EH (cell line): ENCODE measurements at regions not wholly inside any gene's neighbourhood (a gene's known extent, or its start where the extent isn't known, plus 50 kb on each side); places are given as distances from the start of the nearest gene placed in this dataset.
"Not testable (repeated sequence)": the region's sequence is repeated elsewhere in the genome, so short reads cannot be mapped to it uniquely, and the experiment has no call there.

Experiments used
- DNase-seq: peaks from one replicate; pipeline ENCODE4 v3.0.0-alpha.2; 2015; ENCODE audit warnings: low read depth

- DNase-seq: no peak
Measured at GRCh38 chr9:80763536-80763935, 925.8 kb downstream of the TLE1 start.

GRCh38 chr9:80755586-80755985 lies 933.8 kb downstream of the TLE1 start:
- no peak for DNase-seq

- not testable (repeated sequence) for DNase-seq
Measured at GRCh38 chr9:80747056-80747455, 942.3 kb downstream of the TLE1 start.

GRCh38 chr9:80732506-80732905 lies 956.8 kb downstream of the TLE1 start:
- no peak for DNase-seq

GRCh38 chr9:80720579-80720978 lies 968.8 kb downstream of the TLE1 start:
- DNase-seq: no peak

- no peak for DNase-seq
Measured at GRCh38 chr9:80707120-80707519, 982.2 kb downstream of the TLE1 start.

GRCh38 chr9:80701061-80701460 lies 988.3 kb downstream of the TLE1 start:
- DNase-seq: no peak

GRCh38 chr9:80699511-80699998 lies 989.8 kb downstream of the TLE1 start:
- no peak for DNase-seq

GRCh38 chr9:80698725-80699410 lies 990.5 kb downstream of the TLE1 start:
- DNase-seq: no peak

- DNase-seq: no peak
Measured at GRCh38 chr9:80692751-80693150, 996.6 kb downstream of the TLE1 start.

- DNase-seq: no peak
Measured at GRCh38 chr9:80691229-80691628, 998.1 kb downstream of the TLE1 start.

- DNase-seq: no peak
Measured at GRCh38 chr9:80690349-80690939, 998.9 kb downstream of the TLE1 start.

- DNase-seq: no peak
Measured at GRCh38 chr9:80679916-80680315, 1009.4 kb downstream of the TLE1 start.

GRCh38 chr9:80678906-80679305 lies 1010.4 kb downstream of the TLE1 start:
- no peak for DNase-seq

- no peak for DNase-seq
Measured at GRCh38 chr9:80673496-80673895, 1015.9 kb downstream of the TLE1 start.

- DNase-seq: no peak
Measured at GRCh38 chr9:80665479-80665878, 1023.9 kb downstream of the TLE1 start.

GRCh38 chr9:80664327-80665210 lies 1024.8 kb downstream of the TLE1 start:
- no peak for DNase-seq

GRCh38 chr9:80659751-80660150 lies 1029.6 kb downstream of the TLE1 start:
- DNase-seq: not testable (repeated sequence)

GRCh38 chr9:80651044-80651443 lies 1038.3 kb downstream of the TLE1 start:
- DNase-seq: no peak

- no peak for DNase-seq
Measured at GRCh38 chr9:80649496-80649895, 1039.9 kb downstream of the TLE1 start.

GRCh38 chr9:80649001-80649420 lies 1040.3 kb downstream of the TLE1 start:
- no peak for DNase-seq

GRCh38 chr9:80648336-80648735 lies 1041.0 kb downstream of the TLE1 start:
- DNase-seq: no peak

GRCh38 chr9:80646211-80646610 lies 1043.1 kb downstream of the TLE1 start:
- no peak for DNase-seq
